Right lobe of liver (tissue), 4 donors: ENCODE measurements at regions not wholly inside any gene's neighbourhood (a gene's known extent, or its start where the extent isn't known, plus 50 kb on each side); places are given as distances from the start of the nearest gene placed in this dataset.

Experiments used
- CTCF ChIP-seq, 4 donors: fragments of 200-600 bp in 3 of 4; fragments of 450-650 bp in 1 of 4; IDR thresholded peaks; one replicate each; pipeline versions ENCODE4 v1.5.1 to v1.8.0; 2016 to 2022; ENCODE audit warnings: antibody characterized with exemption in 4 of 4, mild to moderate bottlenecking in 2 of 4
- POLR2A ChIP-seq: fragments of 450-650 bp; IDR thresholded peaks from one replicate; pipeline ENCODE4 v1.6.1; 2017; ENCODE audit warnings: antibody characterized with exemption, mild to moderate bottlenecking
- donor health status: DM: no; HTN: no; CAD: no.
- donor health status: DM: no; HTN: no; CAD: no.
- donor health status: DM: no; HTN: yes; CAD: no.

GRCh38 chr9:99347568-99347967 lies 125.5 kb downstream of the SEC61B start:
- no peak for TF ChIP-seq CTCF (IDR thresholded peaks at IDR 0.05)
- no peak for TF ChIP-seq POLR2A
